ENCODE measurements at regions not wholly inside any gene's neighbourhood (a gene's known extent, or its start where the extent isn't known, plus 50 kb on each side); places are given as distances from the start of the nearest gene placed in this dataset.

GRCh38 chr6:50527985-50528384 is 185.3 kb upstream of the TFAP2D start:
- POLR2A ChIA-PET (ENCODE audit: unreplicated experiment): no interaction called here
- TF ChIP-seq EZH2 (IDR thresholded peaks at IDR 0.05; ENCODE audit: low read depth): no peak
- TF ChIP-seq CTCF (conservative IDR thresholded peaks at IDR 0.05): no peak

GRCh38 chr6:50539447-50539846 is 173.9 kb upstream of the TFAP2D start:
- intact Hi-C loops (cut with micrococcal nuclease; ENCODE audit: unreplicated experiment): no loop called here
- H3K4me1 ChIP-seq (replicated peaks; ENCODE audit: insufficient read depth): no peaks in the 10 kb centered on the region
- ChIA-PET POLR2A (ENCODE audit: unreplicated experiment) (no interaction called here), CTCF (no interaction called here)
- H3K79me2 ChIP-seq (ENCODE audit: low read depth): no peaks in the 10 kb centered on the region
- no peak overlapping the region for H3K27ac ChIP-seq
- no peaks in the 10 kb centered on the region for H3K27me3 ChIP-seq (ENCODE audit: insufficient read depth, low read depth)
- H2AFZ ChIP-seq: no peak overlapping the region
- DNase-seq: no peak
- no peaks in the 10 kb centered on the region for H3K9me2 ChIP-seq (ENCODE audit: insufficient read depth)
- H4K20me1 ChIP-seq (ENCODE audit: insufficient read depth): no peaks in the 10 kb centered on the region
- no TSS peak for BruUV-seq (replicated peaks)
- no peaks in the 10 kb centered on the region for H3K9me3 ChIP-seq (ENCODE audit: insufficient read depth, low read depth)
- no peaks in the 10 kb centered on the region for H3K36me3 ChIP-seq (ENCODE audit: low read depth)
- no peak overlapping the region for H3K4me2 ChIP-seq
- no peak overlapping the region for H3K4me3 ChIP-seq
- TF ChIP-seq CTCF (conservative IDR thresholded peaks at IDR 0.05) (no peak), EZH2 (IDR thresholded peaks at IDR 0.05; ENCODE audit: low read depth) (no peak)
- no peaks in the 10 kb centered on the region for H3F3A ChIP-seq (ENCODE audit: insufficient read depth, low read depth)

More at GRCh38 chr6:50527985-50528384, 185.3 kb upstream of the TFAP2D start:
- DNase-seq: no peak
- CTCF ChIA-PET: no interaction called here
- Histone ChIP-seq H3K79me2 (ENCODE audit: low read depth) (no peaks in the 10 kb centered on the region), H3K4me2 (no peak overlapping the region), H3F3A (ENCODE audit: insufficient read depth, low read depth) (no peaks in the 10 kb centered on the region), H3K36me3 (ENCODE audit: low read depth) (no peaks in the 10 kb centered on the region), H2AFZ (no peak overlapping the region), H3K4me3 (no peak overlapping the region), H3K9me3 (ENCODE audit: insufficient read depth, low read depth) (no peaks in the 10 kb centered on the region; the same call in 1 of the 2 replicates), H4K20me1 (ENCODE audit: insufficient read depth) (no peaks in the 10 kb centered on the region), H3K9me2 (ENCODE audit: insufficient read depth) (peaks cover 2% of the 10 kb centered on the region; the same call in 1 of the 2 replicates), H3K27ac (no peak overlapping the region), H3K4me1 (replicated peaks; ENCODE audit: insufficient read depth) (no peaks in the 10 kb centered on the region), H3K27me3 (ENCODE audit: insufficient read depth, low read depth) (no peaks in the 10 kb centered on the region)
- intact Hi-C loops (cut with micrococcal nuclease; ENCODE audit: unreplicated experiment): no loop called here
- BruUV-seq (replicated peaks): no TSS peak

- H3K4me3 ChIP-seq: no peak overlapping the region
- H3K79me2 ChIP-seq (ENCODE audit: low read depth): no peaks in the 10 kb centered on the region
- no peaks in the 10 kb centered on the region for H3K4me1 ChIP-seq (replicated peaks; ENCODE audit: insufficient read depth)
- CTCF ChIA-PET: no interaction called here
- no peak overlapping the region for H3K4me2 ChIP-seq
- no peak overlapping the region for H3K27ac ChIP-seq
- no peaks in the 10 kb centered on the region for H3K9me2 ChIP-seq (ENCODE audit: insufficient read depth)
- no peaks in the 10 kb centered on the region for H3K36me3 ChIP-seq (ENCODE audit: low read depth)
- H3K9me3 ChIP-seq (ENCODE audit: insufficient read depth, low read depth): no peaks in the 10 kb centered on the region
- H4K20me1 ChIP-seq (ENCODE audit: insufficient read depth): no peaks in the 10 kb centered on the region
- no peak for TF ChIP-seq EZH2 (IDR thresholded peaks at IDR 0.05; ENCODE audit: low read depth)
- TF ChIP-seq CTCF (conservative IDR thresholded peaks at IDR 0.05): no peak
- no TSS peak for BruUV-seq (replicated peaks)
- H3K27me3 ChIP-seq (ENCODE audit: insufficient read depth, low read depth): no peaks in the 10 kb centered on the region
- H3F3A ChIP-seq (ENCODE audit: insufficient read depth, low read depth): no peaks in the 10 kb centered on the region
- H2AFZ ChIP-seq: no peak overlapping the region
- no peak for DNase-seq
- POLR2A ChIA-PET (ENCODE audit: unreplicated experiment): no interaction called here
- intact Hi-C loops (cut with micrococcal nuclease; ENCODE audit: unreplicated experiment): no loop called here
These were observed 171.4 kb upstream of the TFAP2D start for GRCh38 chr6:50541941-50542340.

All from PC-9 (cell line).